ENCODE measurements at regions not wholly inside any gene's neighbourhood (a gene's known extent, or its start where the extent isn't known, plus 50 kb on each side); places are given as distances from the start of the nearest gene placed in this dataset.

DNA sequence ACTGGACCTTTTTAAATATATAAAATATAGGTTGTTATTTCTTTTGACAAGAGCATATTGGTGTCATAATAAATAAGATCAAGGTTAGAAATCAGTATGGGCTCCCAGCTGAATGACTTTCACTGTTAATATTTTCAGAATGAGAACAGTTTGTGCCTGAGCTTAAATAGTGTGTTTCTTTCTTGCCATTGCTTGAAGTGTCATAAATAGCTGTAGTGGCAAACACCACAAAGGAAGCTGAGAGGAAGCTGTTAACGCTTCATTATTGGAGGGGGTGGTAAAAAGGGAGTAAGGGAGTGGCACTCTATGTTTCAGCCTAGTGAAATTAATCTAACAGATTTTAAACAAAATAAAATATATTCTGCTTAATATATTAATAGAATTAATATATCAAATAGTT is 1089.8 kb upstream of the NCAM2 start:
- DNase-seq = no peak

DNA sequence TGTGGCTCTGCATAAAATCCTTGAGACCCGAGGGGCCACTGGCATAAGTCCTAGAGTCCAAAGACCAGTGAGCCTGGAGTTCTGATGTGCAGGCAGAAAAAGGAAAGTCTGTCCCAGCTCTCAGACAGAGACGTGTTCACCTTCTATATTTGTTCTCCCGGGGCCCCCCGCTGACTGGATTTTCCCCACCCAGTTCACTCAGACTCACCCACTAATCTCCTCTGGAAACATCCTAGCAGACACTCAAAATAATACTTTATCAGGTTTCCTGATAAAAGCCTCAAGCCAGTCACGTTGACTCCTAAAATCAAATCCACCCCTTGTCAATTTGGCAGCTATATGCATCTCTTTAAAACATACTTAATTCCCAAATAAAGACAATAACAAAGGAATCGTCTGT is 1084.2 kb upstream of the NCAM2 start:
- no peak for DNase-seq

DNA sequence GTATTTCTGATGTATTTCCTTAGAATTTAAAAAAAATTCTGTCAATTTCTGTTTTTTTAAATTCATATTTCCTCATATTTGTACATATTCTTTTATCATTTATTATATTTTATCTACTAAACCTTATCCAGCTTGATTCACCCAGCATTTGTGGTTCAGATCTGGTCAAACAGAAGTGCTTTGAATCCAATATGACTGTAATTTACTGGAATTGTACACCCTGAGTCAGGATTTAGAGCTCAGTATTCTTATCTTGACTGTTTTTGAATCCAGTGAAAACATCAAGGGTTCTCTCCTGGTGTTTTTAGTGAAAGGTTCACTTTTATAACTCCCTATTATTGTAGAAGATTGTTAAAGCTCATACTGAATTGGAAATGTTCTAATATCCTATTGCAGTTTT is 1077.0 kb upstream of the NCAM2 start:
- DNase-seq = no peak

DNA sequence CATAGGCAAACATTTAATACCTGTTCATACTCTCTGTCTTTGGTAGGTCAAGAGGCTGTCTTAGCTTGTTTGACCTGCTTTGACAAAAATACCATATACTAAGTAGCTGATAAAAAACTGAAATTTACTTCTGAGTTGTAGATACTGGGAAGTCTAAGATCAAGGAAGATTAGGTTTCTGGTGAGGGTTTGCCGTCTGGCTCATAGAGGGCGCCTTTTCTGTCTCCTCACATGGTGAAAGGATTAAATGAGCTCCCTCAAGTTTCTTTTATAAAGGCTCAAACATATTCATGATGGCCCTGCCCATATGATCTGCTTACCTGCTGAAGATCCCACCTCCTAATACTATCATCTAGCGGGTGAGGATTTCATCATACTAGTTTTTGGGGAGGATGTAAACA is 1076.1 kb upstream of the NCAM2 start:
- DNase-seq = no peak

DNA sequence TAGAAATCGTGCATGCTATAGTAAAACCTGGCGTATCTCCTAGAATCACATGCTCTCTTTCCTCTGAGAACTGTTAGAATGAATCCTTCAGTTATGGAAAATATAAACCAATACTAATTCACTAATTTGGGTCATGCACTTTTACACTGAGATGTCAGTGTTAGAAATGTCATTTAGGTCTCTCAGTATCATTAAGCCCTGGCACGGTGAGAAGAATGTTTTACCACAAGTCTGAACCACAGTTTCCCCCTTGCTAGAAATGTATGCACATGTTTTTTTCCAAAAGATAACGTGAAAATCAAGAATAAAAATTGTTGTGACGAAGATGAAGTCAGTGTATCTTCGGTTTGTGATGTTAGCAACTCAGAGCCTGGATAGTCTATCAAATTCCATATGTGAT is 1062.7 kb upstream of the NCAM2 start:
- no peak for DNase-seq

DNA sequence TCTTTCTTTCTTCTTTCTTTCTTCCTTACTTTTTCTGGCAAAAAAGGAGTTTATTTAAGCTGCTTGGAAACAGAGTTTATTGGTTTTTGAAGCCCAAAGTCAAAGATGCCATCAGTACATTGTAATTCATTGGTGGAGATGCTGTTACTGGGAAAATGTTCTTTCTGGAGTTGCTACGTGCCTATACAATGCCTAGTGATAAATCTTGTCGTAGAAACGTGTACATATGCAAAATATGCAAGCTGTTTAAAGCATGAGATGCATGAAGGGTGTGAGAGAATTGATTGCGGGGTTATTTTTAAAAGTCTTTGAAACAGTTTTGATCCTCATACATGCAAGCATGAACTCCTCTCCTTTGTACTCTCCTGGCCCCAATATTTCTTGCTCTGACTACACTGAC is 1060.6 kb upstream of the NCAM2 start:
- DNase-seq = no peak

DNA sequence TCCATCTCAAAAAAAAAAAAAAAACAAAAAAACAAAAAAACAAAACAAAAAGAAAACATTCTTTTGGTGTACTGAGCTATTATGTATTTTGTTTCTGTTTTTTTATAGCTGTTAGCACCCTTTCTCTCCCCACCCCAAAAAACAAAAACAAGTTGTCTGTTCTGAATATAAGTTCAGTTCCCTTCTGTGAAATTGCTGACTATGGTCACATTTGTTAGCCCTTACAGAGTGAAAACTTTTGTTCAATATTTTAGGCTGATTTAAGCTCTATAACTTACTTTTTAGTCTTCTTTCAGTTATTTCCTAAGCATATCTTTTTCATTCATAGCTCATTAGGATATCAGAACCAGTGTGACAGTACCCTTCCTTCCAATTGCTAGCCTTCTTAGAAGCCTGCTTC is 1056.6 kb upstream of the NCAM2 start:
- DNase-seq = no peak

DNA sequence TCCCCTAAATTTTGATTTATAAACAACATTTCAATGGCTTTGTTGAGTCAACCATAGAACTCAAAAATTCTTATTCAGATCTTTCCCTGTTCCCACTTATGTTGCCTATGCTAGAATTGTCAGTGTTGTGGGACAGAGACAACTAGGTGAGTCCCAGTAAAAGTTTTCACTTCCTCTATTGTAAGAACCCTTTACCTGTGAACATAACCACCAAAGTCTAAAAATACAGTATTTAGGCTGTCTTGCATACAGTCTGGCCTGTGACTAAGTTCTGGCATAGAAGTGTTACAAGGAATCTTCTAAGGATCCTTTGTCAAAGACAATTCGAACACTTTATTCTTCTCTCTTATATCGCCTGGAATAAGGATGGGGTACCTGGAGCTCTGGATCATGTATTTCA is 1047.9 kb upstream of the NCAM2 start:
- no peak for DNase-seq

DNA sequence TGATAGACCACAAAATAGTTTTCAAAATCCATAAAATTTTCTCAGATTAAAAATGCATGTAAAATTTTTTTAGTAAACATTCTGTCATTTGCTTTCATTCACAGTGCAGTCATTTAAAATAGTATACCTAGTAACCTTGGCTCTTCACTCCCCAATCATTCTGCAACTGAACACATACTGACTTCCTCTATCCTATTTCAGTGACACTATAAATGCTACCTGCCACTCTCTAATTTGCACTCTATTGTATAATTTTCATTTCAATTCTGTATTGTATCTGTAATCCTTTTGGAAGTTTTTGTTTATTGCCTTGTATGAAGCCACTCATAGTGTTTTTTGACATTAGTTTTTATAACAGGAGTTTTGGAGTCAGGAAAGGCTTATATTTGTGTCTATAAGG is 1029.1 kb upstream of the NCAM2 start:
- DNase-seq = no peak

DNA sequence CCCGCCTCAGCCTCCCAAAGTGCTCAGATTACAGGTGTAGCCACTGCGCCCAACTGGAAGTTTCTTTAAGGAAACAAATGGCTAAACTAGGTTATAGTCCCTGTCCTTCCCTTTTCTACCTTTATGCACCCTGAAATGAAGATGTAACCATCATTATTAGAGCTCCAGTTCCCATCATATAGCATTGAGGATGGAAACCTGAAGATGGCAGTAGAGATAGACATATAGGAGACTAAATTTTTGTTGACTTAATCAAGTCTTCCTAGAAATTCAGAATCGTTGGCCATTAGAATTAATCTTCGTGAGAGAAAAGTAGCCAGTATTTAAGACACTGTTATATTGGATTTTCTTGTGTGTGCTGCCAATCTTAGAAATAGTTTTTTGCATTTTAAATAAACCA is 1016.3 kb upstream of the NCAM2 start:
- no peak for DNase-seq

DNA sequence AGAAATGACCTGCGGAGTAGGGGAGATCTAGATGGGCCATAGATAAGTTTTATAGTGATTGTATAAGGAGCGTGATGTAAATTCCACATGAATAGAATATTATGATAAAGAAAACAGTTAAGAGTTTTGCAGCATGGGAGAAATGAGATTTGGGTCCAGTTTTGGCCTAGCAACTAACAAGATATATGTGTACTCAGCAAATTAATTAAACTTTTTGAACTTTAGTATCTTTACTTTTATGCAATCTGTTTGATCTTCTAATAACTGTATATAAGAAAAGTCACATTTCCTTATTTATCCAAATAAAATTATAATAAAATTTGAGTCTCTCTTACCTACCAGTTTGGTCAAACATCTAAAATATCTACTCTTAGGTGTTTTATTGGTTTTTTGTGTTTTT is 1011.8 kb upstream of the NCAM2 start:
- DNase-seq = no peak

DNA sequence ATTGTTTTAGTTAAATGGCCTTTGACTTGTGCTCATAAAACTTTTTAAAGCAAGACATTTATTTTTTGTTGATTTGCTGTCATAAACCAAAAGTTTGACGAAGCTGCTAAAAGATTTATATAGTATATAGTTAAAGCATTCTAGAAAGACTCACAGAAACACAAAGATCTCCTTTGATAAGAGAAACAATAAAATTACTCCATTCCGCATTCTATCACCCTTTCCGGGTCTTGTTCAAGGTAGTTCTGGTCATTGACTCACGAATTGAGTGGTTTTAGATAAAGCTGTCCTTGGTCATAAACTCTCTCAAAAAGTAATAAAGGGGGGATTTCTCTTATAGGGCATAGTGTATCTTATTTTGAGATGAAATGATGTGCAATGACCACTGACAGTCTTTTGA is 1010.5 kb upstream of the NCAM2 start:
- DNase-seq = no peak

DNA sequence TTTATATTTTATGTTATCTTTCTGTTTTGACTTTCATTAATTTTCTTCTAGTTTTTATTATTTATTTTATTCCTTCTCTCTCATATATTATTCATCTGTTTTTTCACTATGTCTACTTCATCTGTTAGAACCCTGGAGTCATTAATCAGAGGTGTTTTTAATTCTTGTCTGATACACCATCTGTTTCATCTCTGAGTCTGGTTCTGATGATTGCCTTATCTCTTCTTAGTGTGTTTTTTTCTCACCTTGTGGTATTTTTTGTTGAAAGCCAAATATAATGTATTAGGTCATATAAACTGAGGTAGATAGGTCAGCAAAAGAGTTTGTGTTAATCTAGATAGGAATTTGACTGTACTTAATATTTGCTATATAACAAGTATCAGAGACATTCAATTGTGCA is 1005.7 kb upstream of the NCAM2 start:
- DNase-seq = no peak

DNA sequence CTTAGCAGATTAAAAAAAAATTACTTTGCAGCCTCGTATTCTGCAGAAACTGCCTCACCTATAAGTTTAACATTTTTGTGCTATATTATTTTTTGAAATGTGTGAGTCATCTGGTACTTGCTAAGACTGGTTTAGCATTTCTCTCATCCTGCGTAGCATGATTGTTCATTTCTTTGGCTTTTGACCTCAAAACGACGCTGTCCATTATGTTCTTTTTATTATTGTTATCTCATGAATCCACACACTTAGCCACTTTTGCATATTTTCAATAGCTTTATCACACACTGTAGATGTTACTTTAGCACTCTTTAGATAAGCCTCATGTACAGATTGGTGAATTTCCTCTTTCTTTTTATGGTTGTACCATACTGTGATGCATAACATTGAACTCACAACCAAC is 1004.9 kb upstream of the NCAM2 start:
- no peak for DNase-seq

DNA sequence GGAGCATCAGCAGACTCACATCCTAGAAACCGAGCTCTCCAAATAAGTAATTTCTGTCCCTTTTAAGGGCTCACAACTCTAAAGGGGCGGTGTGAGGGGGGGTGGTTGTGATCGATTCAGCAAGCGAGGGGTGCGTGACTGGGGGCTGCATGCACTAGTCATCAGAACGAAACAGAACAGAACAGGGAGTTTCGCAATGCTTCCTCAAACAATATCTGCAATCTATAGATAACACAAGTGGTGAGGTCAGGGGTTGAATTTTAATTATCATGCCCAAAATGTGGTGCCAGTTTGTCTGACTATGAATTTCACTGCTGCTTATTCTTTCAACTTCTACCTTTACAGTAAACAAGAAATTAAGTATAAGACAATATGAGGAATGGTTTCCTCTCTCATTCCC is 1003.0 kb upstream of the NCAM2 start:
- DNase-seq = no peak

DNA sequence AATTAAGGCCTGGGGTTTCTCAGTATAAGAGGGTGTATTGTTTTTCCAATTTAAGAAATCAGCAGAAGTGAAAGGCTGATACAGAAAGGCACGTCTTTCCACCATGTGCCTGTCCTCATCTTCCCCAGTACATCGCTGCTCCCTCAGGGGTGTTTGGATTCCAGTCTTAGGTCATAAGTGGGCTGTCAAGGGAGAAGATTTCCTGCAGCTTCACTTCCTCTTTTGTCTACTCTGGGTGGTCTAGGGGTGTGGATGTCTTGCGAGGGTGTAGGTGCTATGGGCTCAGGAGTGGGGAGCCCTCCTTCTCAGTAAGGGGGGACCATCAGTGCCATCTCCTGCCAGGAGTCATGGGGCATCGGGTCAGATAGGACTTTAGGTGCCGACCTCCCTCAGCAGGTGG is 999.8 kb upstream of the NCAM2 start:
- no peak for DNase-seq

DNA sequence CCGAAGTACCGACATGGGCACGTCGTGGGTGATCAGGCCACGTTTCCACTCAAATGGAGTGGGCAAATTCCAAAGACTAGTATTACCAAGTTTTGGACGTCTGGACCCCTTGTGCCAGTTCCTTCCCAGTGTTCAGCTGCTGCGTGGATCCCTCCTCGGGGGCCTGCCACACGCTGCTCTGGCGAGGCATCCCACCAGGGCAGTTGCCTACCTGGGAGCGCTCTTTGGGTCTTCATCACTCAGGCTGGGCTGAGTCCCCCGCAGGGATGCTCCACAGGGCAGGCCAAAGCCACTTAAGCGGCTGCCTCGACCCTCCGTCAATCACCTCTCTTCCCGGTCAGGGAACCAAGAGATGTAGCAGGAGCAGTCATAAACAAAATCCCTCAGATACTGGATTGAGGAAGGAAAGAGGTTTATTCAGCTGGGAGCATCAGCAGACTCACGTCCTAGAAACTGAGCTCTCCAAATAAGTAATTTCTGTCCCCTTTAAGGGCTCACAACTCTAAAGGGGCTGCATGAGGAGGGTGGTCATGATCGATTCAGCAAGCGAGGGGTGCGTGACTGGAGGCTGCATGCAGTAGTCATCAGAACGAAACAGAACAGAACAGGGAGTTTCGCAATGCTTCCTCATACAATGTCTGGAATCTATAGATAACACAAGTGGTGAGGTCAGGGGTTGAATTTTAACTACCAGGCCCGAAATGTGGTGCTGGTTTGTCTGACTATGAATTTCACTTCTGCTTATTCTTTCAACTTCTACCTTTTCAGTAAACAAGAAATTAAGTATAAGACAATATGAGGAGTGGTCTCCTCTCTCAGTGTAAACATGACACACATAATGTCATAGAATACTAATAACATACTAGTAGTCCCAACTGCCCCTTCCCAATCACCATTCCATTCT is 998.6 kb upstream of the NCAM2 start:
- no peak for DNase-seq

DNA sequence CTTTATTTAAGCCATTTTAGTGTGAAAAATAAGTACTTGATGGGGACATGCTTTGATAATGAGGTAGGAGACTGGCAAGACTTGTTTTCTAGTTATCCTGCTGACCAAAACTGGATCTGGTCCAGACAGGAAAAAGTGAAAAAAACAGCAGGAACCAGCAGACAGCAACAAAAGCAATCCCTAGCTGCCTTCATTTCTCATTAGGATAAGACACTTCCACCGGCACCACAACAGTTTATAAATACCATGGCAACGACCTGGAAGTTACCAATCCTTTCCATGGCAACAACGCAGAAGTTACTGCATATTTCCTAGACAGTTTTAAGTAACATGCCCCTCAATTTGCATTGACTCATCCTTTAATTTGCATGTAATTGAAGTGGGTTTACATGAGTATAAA is 993.8 kb upstream of the NCAM2 start:
- no peak for DNase-seq

DNA sequence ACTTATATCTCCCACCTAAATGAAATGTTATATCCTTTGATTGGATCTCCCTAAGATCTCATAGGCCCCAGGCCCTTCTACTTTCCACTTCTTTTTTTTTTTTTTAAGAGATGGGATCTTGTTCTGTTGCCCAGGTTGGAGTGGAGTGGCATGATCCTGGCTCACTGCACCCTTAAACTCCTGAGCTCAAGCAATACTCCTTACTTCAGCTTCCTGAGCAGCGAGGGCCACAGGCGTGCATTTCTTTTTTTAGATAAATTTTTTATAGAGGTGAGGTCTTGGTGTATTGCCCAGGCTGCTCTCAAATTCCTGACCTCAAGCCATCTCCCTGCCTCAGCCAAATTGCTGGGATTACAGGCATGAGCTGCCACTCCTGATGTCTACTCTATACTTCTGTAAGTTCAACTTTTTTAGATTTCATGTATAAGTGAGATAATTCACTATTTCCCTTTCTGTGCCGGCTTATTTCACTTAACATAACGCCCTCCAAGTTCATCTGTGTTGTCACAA is 987.5 kb upstream of the NCAM2 start:
- no peak for DNase-seq

DNA sequence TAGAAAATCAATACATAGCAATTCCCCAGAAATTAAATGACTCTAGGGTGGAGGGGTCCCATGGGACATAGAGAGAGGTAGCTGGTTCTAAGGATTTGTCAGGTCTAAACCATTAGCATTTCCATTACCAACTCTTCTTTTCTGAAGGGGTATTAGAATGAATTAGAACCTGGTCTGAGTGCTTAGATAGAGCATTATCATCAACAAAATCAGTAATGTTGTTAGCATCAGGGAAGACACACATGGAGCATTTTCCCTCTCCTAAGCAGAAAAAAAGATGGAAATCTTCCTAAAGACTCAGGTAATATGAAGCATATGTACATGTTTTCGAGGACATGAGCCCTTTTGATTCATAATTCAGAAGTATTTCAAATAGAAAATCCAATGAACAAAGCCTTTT is 984.4 kb upstream of the NCAM2 start:
- DNase-seq = no peak

DNA sequence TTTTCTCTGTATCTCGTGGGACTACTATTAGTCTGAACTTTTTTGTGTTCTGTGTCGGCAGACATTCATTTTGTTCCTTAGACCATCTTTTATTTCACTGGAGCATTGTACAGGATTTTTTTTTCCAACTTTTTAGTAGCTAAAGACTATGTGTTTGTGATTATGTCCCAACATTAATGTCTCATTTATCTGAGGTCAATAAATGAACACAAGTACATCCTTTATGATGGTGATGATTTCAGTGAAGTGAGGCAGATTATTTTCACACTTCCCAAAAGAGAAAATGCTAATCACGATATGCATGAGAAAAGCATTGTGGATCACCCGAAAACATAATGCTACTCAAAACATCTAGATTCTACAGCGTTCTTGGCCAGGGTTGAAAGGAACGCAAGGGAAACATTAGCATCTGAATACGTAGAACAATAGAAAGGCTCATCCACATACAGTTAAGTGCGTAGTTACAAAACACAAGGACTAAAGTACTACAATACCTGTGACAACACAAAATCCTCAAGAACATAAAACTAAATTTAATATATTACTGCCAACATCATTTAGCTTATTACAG is 981.7 kb upstream of the NCAM2 start:
- no peak for DNase-seq

DNA sequence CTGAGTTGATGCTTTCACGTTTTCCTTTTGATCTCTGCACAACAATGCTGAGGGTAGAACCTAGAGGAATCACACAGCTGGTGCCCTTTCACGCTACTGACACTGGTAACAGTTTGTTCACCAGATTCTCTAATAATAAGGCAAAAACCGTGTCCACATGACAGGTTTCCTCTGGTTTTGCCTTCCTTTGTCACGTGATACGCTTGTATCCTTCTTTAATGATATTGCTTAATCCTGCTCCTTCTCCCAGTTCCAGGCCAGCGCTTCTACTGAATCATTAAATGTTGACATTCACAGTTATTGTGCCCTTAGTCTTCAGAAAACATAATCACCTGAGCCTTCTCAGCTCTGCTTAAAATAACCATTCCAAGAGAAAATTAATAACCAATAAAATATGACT is 978.2 kb upstream of the NCAM2 start:
- no peak for DNase-seq

DNA sequence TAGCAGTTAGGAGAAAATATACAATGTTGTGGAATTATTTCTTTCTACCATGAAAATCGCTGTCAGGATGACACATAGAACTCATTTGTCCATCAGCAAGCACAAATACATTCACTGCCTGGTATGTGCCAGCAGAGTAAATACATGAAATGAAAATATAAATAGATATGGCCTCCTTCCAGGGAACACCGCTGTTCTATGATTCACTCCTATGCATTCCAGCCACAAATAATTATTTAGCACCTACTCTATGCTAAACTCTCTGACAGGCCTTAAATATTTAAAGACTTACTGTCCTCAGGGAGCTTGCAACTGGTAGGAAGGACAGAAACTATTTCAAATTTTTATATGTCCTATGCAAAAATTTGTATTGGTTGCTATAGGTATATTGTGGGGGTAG is 975.0 kb upstream of the NCAM2 start:
- no peak for DNase-seq

DNA sequence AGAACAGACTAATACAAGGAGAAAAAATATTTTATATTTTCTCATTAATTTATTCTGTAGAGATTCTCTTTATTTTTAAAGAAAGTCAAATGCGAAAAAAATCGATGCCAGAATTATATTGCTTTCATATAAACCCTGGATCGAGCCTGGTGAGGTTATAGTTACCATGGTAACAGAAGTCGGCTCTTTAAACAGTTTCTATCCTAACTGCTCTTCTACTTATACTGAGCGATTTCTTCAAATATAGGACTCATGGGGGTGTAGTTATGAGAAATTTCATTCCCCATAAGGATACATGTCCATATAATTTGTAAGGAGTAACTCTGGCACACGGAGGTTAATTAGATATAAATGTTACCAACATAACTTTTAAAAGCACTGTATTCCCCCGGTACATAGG is 973.5 kb upstream of the NCAM2 start:
- DNase-seq = no peak

DNA sequence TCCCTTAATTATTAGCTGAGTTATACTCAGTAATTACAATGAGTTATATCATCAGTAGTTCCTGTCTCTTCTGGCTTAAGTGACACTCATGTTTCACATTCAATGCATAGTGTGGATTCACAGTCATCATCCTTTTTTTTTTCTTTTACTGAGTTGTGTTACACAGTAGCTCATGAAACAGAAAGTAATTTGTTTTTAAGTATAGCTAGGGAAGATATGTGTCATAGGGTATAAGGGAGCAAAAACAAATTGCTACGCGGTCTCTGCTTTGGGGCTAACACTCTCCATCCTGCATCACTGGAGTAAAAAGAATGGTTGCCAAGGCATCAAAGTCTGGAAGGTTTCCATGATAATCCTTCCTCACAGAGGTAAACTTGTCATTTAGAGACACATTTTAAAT is 971.7 kb upstream of the NCAM2 start:
- DNase-seq = no peak
